CD14-positive monocyte (primary cell): ENCODE measurements at regions not wholly inside any gene's neighbourhood (a gene's known extent, or its start where the extent isn't known, plus 50 kb on each side); places are given as distances from the start of the nearest gene placed in this dataset.

ENCODE experiments used
- DNase-seq, 3 donors: peaks; one replicate each; pipeline ENCODE4 v3.0.0-alpha.2; 2011 to 2022
- H2AFZ ChIP-seq: 2 replicates; pipeline ENCODE4 v1.6.0; 2012; ENCODE audit warnings: mild to moderate bottlenecking, low read depth, low read length, inconsistent platforms; ENCODE audit not compliant: insufficient read depth, poor library complexity, severe bottlenecking
- H3K27ac ChIP-seq, 2 donors: 1 replicate in 1 of 2; 2 replicates in 1 of 2; pipeline ENCODE4 v1.5.1; 2012 to 2013; ENCODE audit warnings: low read length in 2 of 2, control low read depth in 1 of 2, inconsistent platforms in 1 of 2, low read depth in 1 of 2, mild to moderate bottlenecking in 1 of 2
- H3K27me3 ChIP-seq, 2 donors: one replicate each; pipeline versions ENCODE4 v1.6.0 to v1.6.1; 2011 to 2013; ENCODE audit warnings: low read length in 2 of 2; ENCODE audit not compliant: control insufficient read depth in 2 of 2, insufficient read depth in 2 of 2
- H3K36me3 ChIP-seq, 2 donors: replicated peaks in 1 of 2; 1 replicate in 1 of 2; 2 replicates in 1 of 2; pipeline versions ENCODE4 v1.5.1 to v1.6.1; 2012 to 2013; ENCODE audit warnings: low read length in 2 of 2, control low read depth in 1 of 2, inconsistent platforms in 1 of 2, mild to moderate bottlenecking in 1 of 2; ENCODE audit not compliant: insufficient read depth in 2 of 2, control insufficient read depth in 1 of 2
- H3K4me1 ChIP-seq, 2 donors: 1 replicate in 1 of 2; 2 replicates in 1 of 2; pipeline versions ENCODE4 v1.5.1 to v1.6.1; 2012 to 2013; ENCODE audit warnings: low read length in 2 of 2, control low read depth in 1 of 2, inconsistent platforms in 1 of 2, mild to moderate bottlenecking in 1 of 2, moderate library complexity in 1 of 2; ENCODE audit not compliant: insufficient read depth in 2 of 2, control insufficient read depth in 1 of 2
- H3K4me2 ChIP-seq: replicated peaks from 2 replicates; pipeline ENCODE3; 2012; ENCODE audit warnings: low read length, moderate library complexity, mild to moderate bottlenecking; ENCODE audit not compliant: poor library complexity, severe bottlenecking; ENCODE audit errors: extremely low read depth
- H3K4me3 ChIP-seq, 3 experiments: fragments of 200-600 bp in 1 of 3; sonication (generic) in 1 of 3; replicated peaks in 1 of 3; 1 replicate in 2 of 3; 2 replicates in 1 of 3; pipeline ENCODE4 v1.5.1; 2011 to 2013; ENCODE audit warnings: low read length in 3 of 3, mild to moderate bottlenecking in 3 of 3, control low read depth in 2 of 3, low read depth in 2 of 3, inconsistent platforms in 1 of 3, moderate library complexity in 1 of 3
- H3K79me2 ChIP-seq: 2 replicates; pipeline ENCODE4 v1.6.0; 2012; ENCODE audit warnings: mild to moderate bottlenecking, control low read depth, inconsistent platforms, low read length, moderate library complexity; ENCODE audit not compliant: insufficient read depth
- H3K9ac ChIP-seq: 2 replicates; pipeline ENCODE4 v1.6.0; 2017; ENCODE audit warnings: low read length, mild to moderate bottlenecking; ENCODE audit not compliant: insufficient read depth, poor library complexity, severe bottlenecking
- H3K9me3 ChIP-seq, 2 donors: replicated peaks in 1 of 2; 1 replicate in 1 of 2; 2 replicates in 1 of 2; pipeline versions ENCODE4 v1.5.1 to v1.6.1; 2012 to 2013; ENCODE audit warnings: low read length in 2 of 2, control low read depth in 1 of 2; ENCODE audit not compliant: control insufficient read depth in 1 of 2, insufficient read depth in 1 of 2
- H4K20me1 ChIP-seq: 2 replicates; pipeline ENCODE4 v1.6.0; 2012; ENCODE audit warnings: mild to moderate bottlenecking, low read length, control low read depth, moderate library complexity; ENCODE audit not compliant: insufficient read depth
- H3K27ac Mint-ChIP-seq, 7 donors: one replicate each; pipeline ENCODE4 v1.8.0; 2020; ENCODE audit warnings: mild to moderate bottlenecking in 7 of 7, mixed read lengths in 7 of 7, moderate library complexity in 6 of 7, inconsistent platforms in 2 of 7
- H3K27me3 Mint-ChIP-seq, 3 donors: one replicate each; pipeline ENCODE4 v1.8.0; 2021 to 2022; ENCODE audit warnings: low read depth in 3 of 3, mild to moderate bottlenecking in 3 of 3, mixed read lengths in 3 of 3, moderate library complexity in 3 of 3, inconsistent platforms in 1 of 3
- H3K36me3 Mint-ChIP-seq, 2 donors: one replicate each; pipeline ENCODE4 v1.8.0; 2020; ENCODE audit warnings: mixed read lengths in 2 of 2, inconsistent platforms in 1 of 2, mild to moderate bottlenecking in 1 of 2
- H3K4me1 Mint-ChIP-seq: one replicate; pipeline ENCODE4 v1.8.0; 2020; ENCODE audit warnings: mild to moderate bottlenecking, mixed read lengths
- H3K4me3 Mint-ChIP-seq, 2 donors: one replicate each; pipeline ENCODE4 v1.8.0; 2020; ENCODE audit warnings: mild to moderate bottlenecking in 2 of 2, mixed read lengths in 2 of 2, moderate library complexity in 1 of 2
- H3K9me3 Mint-ChIP-seq, 7 donors: one replicate each; pipeline ENCODE4 v1.8.0; 2020 to 2022; ENCODE audit warnings: mixed read lengths in 7 of 7, mild to moderate bottlenecking in 6 of 7, moderate library complexity in 6 of 7, inconsistent platforms in 2 of 7
- CTCF ChIP-seq: fragments of 200-600 bp; IDR thresholded peaks from one replicate; pipeline ENCODE4 v1.8.0; 2022; ENCODE audit warnings: antibody characterized with exemption, mild to moderate bottlenecking
- WGBS: methylation state at CpG from one replicate; pipeline ENCODE4 v1.1.5; 2013; ENCODE audit warnings: missing lambda C conversion rate; ENCODE audit not compliant: insufficient coverage; 5-methylcytosine and 5-hydroxymethylcytosine counted together
- intact Hi-C, 2 donors: fragments of 100-400 bp; cut with micrococcal nuclease; formaldehyde crosslinking; loops; one replicate each; pipeline versions ENCODE4 v1.15.0 to v1.15.1; 2023

GRCh38 chr5:135688385-135688784 is 109.6 kb upstream of the CXCL14 start:
- TF ChIP-seq CTCF = no peak
- Mint-ChIP-seq H3K27ac (no peak overlapping the region), H3K9me3 (no peaks in the 10 kb centered on the region), H3K4me3 (no peak overlapping the region), H3K27me3 (peaks cover 2 to 7% (median 6%) of the 10 kb centered on the region in 3 donors), H3K36me3 (no peaks in the 10 kb centered on the region), H3K4me1 (peaks cover 16% of the 10 kb centered on the region)
- intact Hi-C loops = no loop called here
- Histone ChIP-seq H3K27me3 (no peaks in the 10 kb centered on the region), H3K4me2 (no peak overlapping the region), H3K4me1 (peaks cover 4 to 5% of the 10 kb centered on the region in 2 donors), H2AFZ (no peak overlapping the region), H3K9ac (no peak overlapping the region), H3K9me3 (no peaks in the 10 kb centered on the region), H3K79me2 (no peaks in the 10 kb centered on the region), H3K4me3 (no peak overlapping the region), H3K27ac (no peak overlapping the region), H4K20me1 (no peaks in the 10 kb centered on the region), H3K36me3 (no peaks in the 10 kb centered on the region)
- 100% methylated on average over 1 of the region's 2 CpGs for WGBS
- no peak for DNase-seq

- H3K4me3 Mint-ChIP-seq = no peak overlapping the region
- no peak for TF ChIP-seq CTCF
These were observed 104.4 kb upstream of the CXCL14 start for GRCh38 chr5:135683189-135683588.

More at GRCh38 chr5:135683189-135683588, 104.4 kb upstream of the CXCL14 start:
- intact Hi-C loops = no loop called here
- Histone ChIP-seq H3K4me2 (no peak overlapping the region), H3K79me2 (no peaks in the 10 kb centered on the region), H3K36me3 (no peaks in the 10 kb centered on the region), H2AFZ (no peak overlapping the region), H3K27me3 (no peaks in the 10 kb centered on the region), H3K9me3 (peaks cover 15 to 16% of the 10 kb centered on the region in 2 donors), H3K9ac (no peak overlapping the region), H3K4me3 (no peak overlapping the region), H4K20me1 (no peaks in the 10 kb centered on the region), H3K27ac (no peak overlapping the region), H3K4me1 (peaks cover 0 to 5% of the 10 kb centered on the region in 2 donors)
- Mint-ChIP-seq H3K27ac (no peak overlapping the region), H3K27me3 (peaks cover 0 to 2% (median 2%) of the 10 kb centered on the region in 3 donors), H3K4me1 (peaks cover 8% of the 10 kb centered on the region), H3K36me3 (no peaks in the 10 kb centered on the region), H3K9me3 (peaks cover 20 to 31% (median 23%) of the 10 kb centered on the region in 7 donors)
- DNase-seq = no peak
